NCI-H2227 treated with DMSO at 0.1 percent for 48 hours (cell line): ENCODE measurements at regions not wholly inside any gene's neighbourhood (a gene's known extent, or its start where the extent isn't known, plus 50 kb on each side); places are given as distances from the start of the nearest gene placed in this dataset.
"Not testable (repeated sequence)": the region's sequence is repeated elsewhere in the genome, so short reads cannot be mapped to it uniquely, and the experiment has no call there.

ENCODE experiments used
- DNase-seq: peaks from one replicate; lab custom pipeline; 2025; lab: John Stamatoyannopoulos, UW

GRCh38 chr2:59875836-59876235 lies 677.6 kb downstream of the BCL11A start:
- DNase-seq, result no peak

GRCh38 chr2:59874971-59875755 lies 678.3 kb downstream of the BCL11A start:
- DNase-seq, result no peak

GRCh38 chr2:59874361-59874760 lies 679.1 kb downstream of the BCL11A start:
- no peak for DNase-seq

- no peak for DNase-seq
Measured at GRCh38 chr2:59871830-59872229, 681.6 kb downstream of the BCL11A start.

- no peak for DNase-seq
Measured at GRCh38 chr2:59868981-59869380, 684.5 kb downstream of the BCL11A start.

DNA sequence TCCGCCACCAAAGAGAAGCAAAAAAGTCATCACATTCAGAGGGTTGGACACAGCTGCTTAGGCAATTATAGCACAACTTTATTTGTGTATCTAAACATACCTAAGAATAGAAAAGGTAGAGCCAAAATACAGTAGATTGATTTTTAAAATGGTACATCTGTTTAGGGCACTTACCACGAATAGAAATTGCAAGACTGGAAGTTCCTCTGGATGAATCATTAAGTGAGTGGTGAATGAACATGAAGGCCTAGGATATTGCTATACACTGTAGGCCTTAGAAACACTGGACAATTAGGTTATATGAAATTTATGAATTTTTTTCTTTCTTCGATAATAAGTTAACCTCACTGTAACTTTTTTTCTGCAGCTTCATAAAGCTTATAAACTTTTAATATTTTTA lies 687.0 kb downstream of the BCL11A start:
- DNase-seq, result no peak

- DNase-seq, result no peak
Measured at GRCh38 chr2:59858540-59858939, 694.9 kb downstream of the BCL11A start.

DNA sequence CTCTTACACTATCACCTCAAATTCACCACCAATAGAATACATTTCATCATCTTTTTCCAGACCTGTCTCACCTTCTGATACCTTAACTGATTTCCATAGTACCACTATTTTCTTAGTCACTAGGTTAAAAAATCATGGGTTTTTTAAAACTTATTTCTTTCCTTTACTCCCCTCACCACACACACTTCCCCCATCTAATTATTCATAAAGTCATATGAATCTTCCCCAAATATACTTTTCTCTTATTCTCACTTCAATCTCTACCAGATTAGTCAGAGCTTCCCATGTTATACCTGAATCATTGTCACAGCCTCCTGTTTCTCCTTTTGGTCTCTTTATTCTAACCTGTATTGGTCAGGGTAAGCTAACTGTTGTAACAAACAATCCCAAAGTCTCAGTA lies 696.3 kb downstream of the BCL11A start:
- no peak for DNase-seq

DNA sequence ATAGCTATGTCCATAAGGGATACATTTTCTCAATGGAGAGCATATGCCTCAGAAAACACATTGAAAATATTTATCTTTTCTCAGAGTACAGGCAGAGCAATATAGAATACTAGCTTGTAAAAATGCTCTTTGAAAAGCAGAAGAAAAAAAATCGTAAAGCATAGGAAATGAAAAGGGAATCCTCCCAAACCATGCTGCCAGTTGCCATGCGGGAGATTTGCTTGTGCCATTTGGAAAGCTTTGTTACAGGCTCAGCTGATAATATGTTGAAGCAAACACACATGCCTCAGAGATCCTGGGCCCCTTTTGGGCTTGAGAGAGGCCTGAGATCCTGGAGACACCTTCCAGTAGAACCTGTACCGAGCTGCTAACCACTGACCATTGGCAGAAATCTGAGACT lies 697.1 kb downstream of the BCL11A start:
- DNase-seq, result no peak

- DNase-seq, result no peak
Measured at GRCh38 chr2:59853032-59853431, 700.4 kb downstream of the BCL11A start.

DNA sequence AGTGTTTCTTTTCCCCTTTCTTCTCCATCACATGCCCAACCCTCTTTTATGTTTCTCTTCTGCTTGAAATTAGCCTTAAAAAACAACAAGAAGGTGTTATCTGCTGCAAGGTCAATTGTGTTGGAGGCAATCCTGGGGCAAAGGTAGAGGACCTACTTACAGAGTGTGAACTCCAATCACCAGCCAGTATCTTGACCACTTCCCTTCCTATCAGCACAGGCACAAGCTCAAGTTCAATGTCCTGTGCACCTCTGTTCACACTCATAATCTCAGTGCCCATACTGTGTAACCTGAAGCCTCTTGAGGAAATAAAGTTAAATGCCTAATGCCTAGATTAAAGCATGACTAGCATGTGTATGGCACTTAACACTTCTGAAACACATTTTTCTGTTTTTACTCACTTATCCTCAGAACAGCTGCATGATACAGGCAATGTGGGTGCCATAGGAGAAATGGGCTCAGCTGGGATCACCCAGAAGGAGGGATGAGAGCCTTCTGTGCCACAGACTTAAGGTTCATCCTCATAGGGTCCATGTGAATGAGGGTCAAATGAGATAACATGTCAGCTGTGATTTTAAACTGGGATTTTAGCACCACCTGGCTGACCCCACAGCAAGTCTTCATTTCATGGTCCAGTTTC lies 701.5 kb downstream of the BCL11A start:
- DNase-seq, result no peak

GRCh38 chr2:59850554-59850953 lies 702.9 kb downstream of the BCL11A start:
- DNase-seq, result no peak

- DNase-seq, result no peak
Measured at GRCh38 chr2:59833941-59834340, 719.5 kb downstream of the BCL11A start.

DNA sequence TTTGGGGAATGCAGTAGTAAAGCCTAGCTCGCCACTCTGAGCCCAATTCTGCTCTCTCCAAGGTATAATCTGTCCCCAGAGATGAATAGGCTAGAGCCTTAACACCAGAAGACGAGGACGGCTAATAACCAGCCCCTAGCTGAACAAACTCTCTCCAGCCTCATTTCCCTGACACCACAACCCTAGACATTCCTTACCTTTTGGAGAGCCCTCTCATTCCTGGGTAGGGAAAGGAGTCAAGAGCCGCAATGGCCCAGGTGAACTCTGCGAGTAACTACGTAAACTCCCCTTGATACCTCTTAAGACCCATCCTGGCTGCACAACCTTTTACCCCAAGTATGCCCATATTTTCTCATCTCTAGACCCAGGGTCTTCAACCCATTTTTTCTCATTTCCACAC lies 722.9 kb downstream of the BCL11A start:
- no peak for DNase-seq

GRCh38 chr2:59827677-59828076 lies 725.8 kb downstream of the BCL11A start:
- DNase-seq, result no peak

DNA sequence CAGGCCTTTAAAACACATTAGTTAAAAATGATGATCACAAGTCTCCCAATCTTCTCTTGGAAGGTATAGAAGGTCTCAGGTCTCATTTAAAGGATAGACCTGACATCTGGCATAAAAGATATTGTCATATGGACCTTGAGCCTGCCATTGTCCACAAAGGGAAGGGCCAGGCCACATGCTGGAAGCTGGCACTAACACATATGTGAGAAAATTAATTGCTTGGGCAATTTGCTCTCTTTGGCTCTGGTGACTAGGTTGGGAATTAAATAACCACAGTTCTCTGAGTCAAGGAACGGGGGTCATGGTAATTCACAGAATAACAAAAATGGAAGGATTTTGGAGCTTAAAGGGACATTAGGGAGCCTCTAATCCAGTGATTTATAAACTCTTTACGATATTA lies 727.3 kb downstream of the BCL11A start:
- DNase-seq, result no peak

DNA sequence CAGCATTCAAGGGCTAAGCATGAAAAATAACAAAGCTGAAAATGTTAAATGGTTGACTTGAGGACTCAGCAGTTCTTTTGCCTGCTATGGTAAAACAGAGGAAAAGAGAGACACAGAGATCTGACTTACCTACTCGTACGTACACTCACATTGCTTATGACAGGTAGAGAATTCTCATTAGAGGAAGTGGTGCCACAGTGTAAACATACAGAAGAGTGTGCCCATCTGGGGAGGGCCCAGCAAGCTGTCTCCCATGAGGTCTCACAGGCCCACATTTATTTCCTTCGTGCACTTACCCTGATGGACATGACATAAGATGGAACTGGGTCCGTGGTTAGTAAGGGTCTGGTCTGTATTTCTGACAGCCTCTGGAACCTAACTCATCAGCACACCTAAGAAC lies 729.1 kb downstream of the BCL11A start:
- DNase-seq, result no peak

GRCh38 chr2:59816075-59816474 lies 737.4 kb downstream of the BCL11A start:
- no peak for DNase-seq

- DNase-seq, result not testable (repeated sequence)
Measured at GRCh38 chr2:59810283-59810682, 743.2 kb downstream of the BCL11A start.

GRCh38 chr2:59806486-59806885 lies 747.0 kb downstream of the BCL11A start:
- no peak for DNase-seq

DNA sequence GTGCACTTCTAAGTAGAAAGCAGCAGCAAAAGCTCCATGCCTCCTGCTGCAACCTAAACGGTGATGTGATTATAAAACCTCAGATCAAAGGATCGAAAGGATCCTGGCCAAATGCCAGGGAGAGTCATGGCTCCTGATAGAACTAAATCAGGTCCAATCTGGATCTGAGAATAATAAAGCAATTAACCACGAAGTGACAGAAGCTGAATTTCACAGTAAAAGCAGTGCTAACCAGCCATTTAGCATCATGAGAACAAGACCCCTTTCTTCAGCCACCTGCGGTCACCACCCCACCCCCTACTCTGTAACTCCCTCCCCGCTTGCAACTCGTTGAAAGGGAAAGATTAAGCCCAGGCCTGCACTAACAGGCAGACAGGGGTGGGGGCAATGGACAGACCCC lies 748.7 kb downstream of the BCL11A start:
- peak; percentile 48 for DNase-seq

- DNase-seq, result no peak
Measured at GRCh38 chr2:59803586-59803985, 749.9 kb downstream of the BCL11A start.

DNA sequence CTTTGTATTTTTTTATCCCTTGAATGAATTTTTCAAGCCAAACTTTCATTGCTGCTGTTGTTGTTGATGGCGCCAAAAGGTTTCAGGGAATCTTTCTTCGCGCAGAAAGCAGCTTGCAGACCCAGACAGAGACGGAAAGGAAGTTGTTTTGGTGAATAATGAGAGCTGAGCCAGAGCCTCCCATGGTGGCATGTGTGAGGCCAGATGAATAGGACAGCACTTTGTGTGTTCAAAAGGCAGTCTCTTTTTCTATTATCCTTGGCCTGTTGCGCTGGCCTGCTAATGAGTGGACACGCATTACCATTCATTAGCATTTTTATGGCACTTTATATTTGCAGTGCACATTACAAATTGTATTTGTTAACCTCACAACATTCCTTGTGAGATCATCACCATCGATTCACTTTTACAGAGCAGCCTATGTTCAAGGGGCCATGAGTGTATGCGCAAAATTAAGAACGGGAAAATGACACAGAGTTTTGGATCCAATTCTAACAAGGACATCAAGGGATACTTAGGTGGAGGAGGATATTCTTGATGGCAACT lies 754.7 kb downstream of the BCL11A start:
- DNase-seq, result no peak
